LNCaP clone FGC (cell line): ENCODE measurements at regions not wholly inside any gene's neighbourhood (a gene's known extent, or its start where the extent isn't known, plus 50 kb on each side); places are given as distances from the start of the nearest gene placed in this dataset.

Source experiments
- DNase-seq: peaks from one replicate; pipeline ENCODE4 v3.0.0-alpha.2; 2011; ENCODE audit warnings: low read depth
- H3K4me3 ChIP-seq: 2 replicates; pipeline ENCODE4 v1.5.1; 2011; ENCODE audit warnings: mild to moderate bottlenecking, low read depth, low read length, control low read depth
- CTCF ChIP-seq: IDR thresholded peaks from 2 replicates; pipeline ENCODE4 v1.5.1; 2012; ENCODE audit warnings: mild to moderate bottlenecking; ENCODE audit not compliant: control insufficient read depth, insufficient read depth; ENCODE audit errors: extremely low read depth

DNA sequence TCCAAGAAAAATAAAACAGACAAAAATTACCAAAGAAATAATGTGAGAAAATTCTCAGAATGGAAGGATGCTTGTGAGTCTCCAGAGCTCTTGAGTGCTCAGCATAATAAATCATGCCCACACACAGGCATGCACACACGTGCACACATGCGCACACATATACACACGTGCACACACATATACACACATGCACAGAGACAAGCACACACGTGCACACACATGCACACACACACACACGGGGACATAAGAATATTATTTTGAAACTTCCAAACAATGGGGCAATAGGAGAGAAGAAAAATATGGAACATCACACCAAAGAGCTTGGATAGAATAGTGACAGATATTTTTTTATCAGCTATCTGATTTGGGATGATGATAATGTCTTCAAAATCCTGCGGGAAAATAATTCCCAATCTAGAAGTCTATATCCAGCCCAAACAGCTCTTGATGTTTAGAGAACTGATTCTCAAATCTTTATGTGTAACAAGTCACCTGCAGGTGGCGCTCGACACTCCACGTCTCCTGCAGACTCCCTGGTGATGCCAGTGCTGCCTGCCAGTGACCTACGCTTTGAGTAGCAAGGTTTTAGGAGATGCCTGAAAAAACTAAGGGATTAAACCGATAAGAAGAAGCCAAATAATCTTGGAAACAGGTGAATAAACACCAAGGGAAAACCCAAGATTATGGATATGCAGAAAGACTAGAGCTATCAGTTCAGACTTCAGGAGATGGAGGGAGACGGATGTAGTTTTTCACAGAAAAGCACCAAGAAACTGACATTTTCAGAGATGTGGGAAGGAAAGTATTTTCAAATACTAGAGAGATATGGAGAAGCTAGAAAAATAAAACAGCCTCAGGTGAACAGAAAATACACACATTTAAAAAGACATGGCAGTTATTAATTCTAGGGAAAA, 743.6 kb downstream of the ETS1 start:
- TF ChIP-seq CTCF: peak; percentile 79
- no peak overlapping the region for H3K4me3 ChIP-seq
- DNase-seq: peak; percentile 19

DNA sequence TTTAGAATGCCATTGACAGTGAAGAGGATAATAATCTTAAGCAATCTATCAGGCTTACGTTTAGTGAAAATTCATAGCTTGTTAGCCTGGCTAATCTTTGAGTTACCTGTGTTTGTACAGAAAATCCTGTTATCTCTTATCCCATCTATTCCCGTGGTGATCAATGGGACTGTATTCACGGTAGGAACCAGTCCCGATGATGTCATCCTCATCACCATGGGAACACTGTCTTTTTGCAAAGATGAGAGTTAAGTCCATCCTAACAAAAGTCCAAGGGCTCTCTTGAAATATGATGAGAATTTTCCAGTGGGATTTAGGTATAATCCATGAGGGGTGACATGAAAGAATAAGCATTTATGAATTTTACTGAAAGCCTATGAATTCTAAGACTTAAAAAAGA, 762.2 kb downstream of the ETS1 start:
- TF ChIP-seq CTCF: no peak
- DNase-seq: no peak
- no peak overlapping the region for H3K4me3 ChIP-seq

GRCh38 chr11:127818625-127819024, 768.7 kb downstream of the ETS1 start:
- H3K4me3 ChIP-seq: no peak overlapping the region

DNA sequence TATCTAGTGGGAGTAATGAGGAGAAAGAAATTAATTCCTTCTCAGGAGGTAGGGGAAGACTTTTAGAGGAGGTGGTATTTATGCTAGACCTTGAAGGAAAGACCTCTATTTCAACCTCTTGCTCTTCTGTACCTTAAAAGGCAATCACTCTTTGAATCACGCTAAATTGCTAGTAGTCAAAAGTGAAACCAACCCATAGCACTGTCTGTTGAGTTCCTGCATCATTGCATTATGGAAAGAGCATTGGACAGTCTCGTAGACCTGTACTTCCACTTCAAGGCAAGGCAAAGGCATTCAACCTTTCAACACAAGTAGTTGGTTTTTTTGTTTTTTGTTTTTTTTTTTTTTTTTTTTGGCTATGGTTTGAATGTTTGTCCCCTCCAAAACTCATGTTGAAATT, 770.4 kb downstream of the ETS1 start:
- no peak overlapping the region for H3K4me3 ChIP-seq
- DNase-seq: no peak
- TF ChIP-seq CTCF: no peak

More at GRCh38 chr11:127818625-127819024, 768.7 kb downstream of the ETS1 start:
- no peak for TF ChIP-seq CTCF
- DNase-seq: no peak

DNA sequence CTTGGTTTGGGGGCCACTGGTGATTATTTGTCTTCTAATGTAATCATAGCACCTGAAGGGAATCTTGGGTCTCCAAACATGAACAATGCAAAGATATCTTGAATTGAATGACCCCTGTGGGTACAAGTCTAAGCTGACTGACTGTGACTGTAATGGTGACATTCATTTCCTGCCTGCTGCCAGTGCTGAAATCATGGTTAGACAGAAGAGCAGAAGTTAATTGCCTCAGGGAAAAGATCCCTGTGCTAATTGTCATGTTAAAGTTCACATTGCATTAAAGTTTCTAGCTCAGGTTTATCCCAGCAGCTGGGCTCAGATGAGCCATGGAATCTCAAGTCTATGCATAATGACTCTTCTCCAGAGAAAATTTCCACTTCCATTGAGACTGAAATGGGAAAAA, 772.0 kb downstream of the ETS1 start:
- no peak for TF ChIP-seq CTCF
- no peak for DNase-seq

DNA sequence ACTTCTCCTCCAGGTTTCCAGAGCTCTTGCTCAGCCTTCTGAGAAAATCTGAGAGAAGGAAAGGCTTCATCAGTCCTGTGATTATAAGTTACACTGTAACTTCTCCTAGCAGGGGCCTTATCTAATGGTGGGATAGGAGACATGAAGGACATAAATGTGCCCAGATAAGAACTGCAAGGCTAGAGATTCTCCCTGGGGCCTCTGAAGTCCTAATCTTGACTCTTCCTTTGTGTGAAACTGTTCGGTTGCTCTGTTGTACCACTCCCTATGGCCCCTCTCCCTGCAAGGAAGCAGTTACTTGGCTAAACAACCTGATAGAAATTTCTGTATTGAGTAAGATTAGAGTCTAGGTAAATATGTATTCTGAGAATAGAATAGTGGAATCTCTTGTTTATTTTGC, 780.9 kb downstream of the ETS1 start:
- no peak overlapping the region for H3K4me3 ChIP-seq

More for the DNA sequence above, 772.0 kb downstream of the ETS1 start:
- no peak overlapping the region for H3K4me3 ChIP-seq

More for the DNA sequence above, 780.9 kb downstream of the ETS1 start:
- no peak for TF ChIP-seq CTCF
- no peak for DNase-seq
